Activated CD4-positive, alpha-beta memory T cell treated with anti-CD3 and anti-CD28 coated beads for 36 hours (primary cell): ENCODE measurements at regions not wholly inside any gene's neighbourhood (a gene's known extent, or its start where the extent isn't known, plus 50 kb on each side); places are given as distances from the start of the nearest gene placed in this dataset.

Experiments used
- CTCF ChIA-PET: fragments of 350-600 bp; sonication (Branson Sonifier 250); formaldehyde crosslinking; loops from one replicate; lab custom pipeline; 2021; ENCODE audit warnings: antibody characterized with exemption, inconsistent platforms; lab: Charles Lee
- POLR2A ChIA-PET: fragments of 350-600 bp; sonication (Branson Sonifier 250); formaldehyde crosslinking; loops from one replicate; lab custom pipeline; 2021; ENCODE audit warnings: antibody characterized with exemption; lab: Charles Lee
- DNase-seq: peaks from one replicate; pipeline ENCODE4 v3.0.0-alpha.2; 2020
- H3K27ac Mint-ChIP-seq: one replicate; pipeline ENCODE4 v1.8.0; 2021; ENCODE audit warnings: mixed read lengths
- H3K27me3 Mint-ChIP-seq: one replicate; pipeline ENCODE4 v1.8.0; 2021; ENCODE audit warnings: mixed read lengths
- H3K36me3 Mint-ChIP-seq: one replicate; pipeline ENCODE4 v1.8.0; 2021; ENCODE audit warnings: mixed read lengths
- H3K4me1 Mint-ChIP-seq: one replicate; pipeline ENCODE4 v1.8.0; 2021; ENCODE audit warnings: low read depth, mixed read lengths
- H3K4me3 Mint-ChIP-seq: one replicate; pipeline ENCODE4 v1.8.0; 2021; ENCODE audit warnings: mild to moderate bottlenecking, mixed read lengths
- H3K9me3 Mint-ChIP-seq: one replicate; pipeline ENCODE4 v1.8.0; 2021; ENCODE audit warnings: mixed read lengths
- intact Hi-C: fragments of 100-400 bp; cut with micrococcal nuclease; formaldehyde crosslinking; loops from one replicate; pipeline ENCODE4 v1.15.1; 2023

GRCh38 chr1:168437821-168438220, 106.0 kb downstream of the XCL2 start:
- no peaks in the 10 kb centered on the region for H3K27me3 Mint-ChIP-seq
- peaks cover 14% of the 10 kb centered on the region for H3K4me1 Mint-ChIP-seq
- POLR2A ChIA-PET: no interaction called here

DNA sequence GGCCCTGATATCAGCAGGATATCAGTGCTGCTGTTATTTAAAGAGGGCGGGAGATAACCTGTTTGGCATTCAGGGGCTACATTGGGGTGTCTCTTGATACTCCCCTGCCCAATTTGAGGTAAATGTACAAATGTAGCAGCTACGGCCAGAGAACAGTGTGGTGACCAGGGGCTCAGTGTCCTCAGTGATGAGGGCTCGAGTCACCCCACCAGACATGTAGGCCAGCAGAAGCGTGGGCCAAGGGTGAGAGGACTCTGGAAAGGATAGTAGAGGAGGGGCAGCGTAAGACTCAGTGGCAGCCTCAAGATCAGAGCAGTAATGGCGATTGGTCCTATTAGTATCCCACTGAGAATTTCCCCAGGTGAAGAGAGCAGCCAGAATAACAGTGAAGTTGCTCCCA, 108.4 kb downstream of the XCL2 start:
- Mint-ChIP-seq H3K4me3 (no peak overlapping the region), H3K4me1 (peaks cover 14% of the 10 kb centered on the region), H3K27ac (no peak overlapping the region), H3K27me3 (no peaks in the 10 kb centered on the region), H3K9me3 (no peaks in the 10 kb centered on the region), H3K36me3 (no peaks in the 10 kb centered on the region)
- ChIA-PET CTCF (interaction anchor here (2.2 kb wide), 1 partner anchor 93 kb away, joined by 15 read pairs; no protein-coding TSS in a partner anchor), POLR2A (no interaction called here)
- no peak for DNase-seq
- intact Hi-C loops: no loop called here

More at GRCh38 chr1:168437821-168438220, 106.0 kb downstream of the XCL2 start:
- CTCF ChIA-PET: interaction anchor here (1.5 to 6.6 kb wide), 5 partner anchors 10 to 146 kb away, joined by 3 to 124 read pairs (median 15); no protein-coding TSS in a partner anchor
- DNase-seq: no peak
- intact Hi-C loops: no loop called here
- no peak overlapping the region for H3K27ac Mint-ChIP-seq
- H3K36me3 Mint-ChIP-seq: no peaks in the 10 kb centered on the region
- no peak overlapping the region for H3K4me3 Mint-ChIP-seq
- no peaks in the 10 kb centered on the region for H3K9me3 Mint-ChIP-seq

- DNase-seq: no peak
- Mint-ChIP-seq H3K4me1 (no peaks in the 10 kb centered on the region), H3K36me3 (no peaks in the 10 kb centered on the region), H3K27me3 (no peaks in the 10 kb centered on the region), H3K4me3 (no peak overlapping the region), H3K9me3 (no peaks in the 10 kb centered on the region), H3K27ac (no peak overlapping the region)
- intact Hi-C loops: no loop called here
- ChIA-PET CTCF (interaction anchor here (2.4 kb wide), 1 partner anchor 90 kb away, joined by 10 read pairs; no protein-coding TSS in a partner anchor), POLR2A (no interaction called here)
Measured at GRCh38 chr1:168433238-168433637, 110.6 kb downstream of the XCL2 start.

DNA sequence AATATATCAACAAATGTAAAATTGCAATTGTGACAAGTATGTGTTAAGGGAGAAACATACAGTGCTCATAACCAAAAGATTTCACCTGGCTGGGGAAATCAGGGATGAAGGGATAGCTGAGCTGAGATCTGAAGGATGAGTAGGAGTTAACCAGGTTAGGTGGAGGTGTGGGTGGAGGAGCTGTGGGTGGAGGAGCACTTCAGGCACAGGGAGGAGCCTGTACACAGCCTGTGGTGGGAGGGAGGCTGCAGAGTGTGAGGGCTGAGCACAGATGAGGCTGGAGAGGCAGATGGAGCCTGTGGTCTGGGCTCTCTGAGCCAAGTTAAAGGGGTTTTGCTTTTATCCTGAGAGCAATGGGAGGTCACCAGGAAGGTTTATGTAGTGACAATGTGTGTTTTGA, 111.9 kb downstream of the XCL2 start:
- Mint-ChIP-seq H3K36me3 (no peaks in the 10 kb centered on the region), H3K9me3 (no peaks in the 10 kb centered on the region), H3K4me3 (no peak overlapping the region), H3K27me3 (no peaks in the 10 kb centered on the region), H3K27ac (no peak overlapping the region), H3K4me1 (no peaks in the 10 kb centered on the region)
- intact Hi-C loops: no loop called here
- ChIA-PET POLR2A (no interaction called here), CTCF (no interaction called here)
- no peak for DNase-seq

- no peak overlapping the region for H3K27ac Mint-ChIP-seq
- H3K4me3 Mint-ChIP-seq: no peak overlapping the region
- no peaks in the 10 kb centered on the region for H3K27me3 Mint-ChIP-seq
- CTCF ChIA-PET: no interaction called here
- no peak for DNase-seq
- POLR2A ChIA-PET: no interaction called here
- H3K4me1 Mint-ChIP-seq: no peaks in the 10 kb centered on the region
- intact Hi-C loops: no loop called here
- no peaks in the 10 kb centered on the region for H3K36me3 Mint-ChIP-seq
- H3K9me3 Mint-ChIP-seq: no peaks in the 10 kb centered on the region
Measured at GRCh38 chr1:168430321-168430720, 113.5 kb downstream of the XCL2 start.

DNA sequence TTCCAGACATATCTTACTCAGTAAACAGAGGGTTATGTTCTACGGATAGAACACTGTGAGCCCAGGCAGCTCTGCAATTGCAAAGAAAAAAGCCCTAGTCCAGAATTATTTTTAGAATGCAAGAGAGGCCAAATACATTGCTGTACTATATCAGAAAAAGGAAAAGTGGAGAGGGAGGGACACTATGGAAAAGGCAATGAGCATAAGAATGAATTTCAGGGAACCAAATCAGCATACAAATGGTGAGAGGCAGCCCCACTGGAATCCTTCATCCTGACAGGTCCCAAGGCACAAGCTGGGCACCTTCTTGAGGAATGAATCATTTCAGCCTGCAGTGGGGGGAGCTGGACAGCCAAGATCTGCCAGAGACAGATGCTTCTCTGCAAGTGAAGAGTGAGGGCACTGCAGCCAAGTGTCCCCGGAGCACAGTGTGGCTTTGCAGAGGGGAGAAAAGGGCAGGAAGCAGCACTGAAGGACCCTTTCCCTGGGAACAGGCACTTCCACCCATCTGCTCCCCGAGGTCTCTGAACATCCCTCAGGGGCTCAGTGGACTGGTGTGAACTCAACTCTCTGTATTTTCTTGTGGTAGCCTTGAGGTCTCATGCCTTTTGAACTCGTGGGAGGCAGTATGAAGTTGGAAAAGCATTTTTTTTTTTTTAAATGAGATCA, 115.6 kb downstream of the XCL2 start:
- H3K27me3 Mint-ChIP-seq: no peaks in the 10 kb centered on the region
- POLR2A ChIA-PET: no interaction called here
- H3K36me3 Mint-ChIP-seq: no peaks in the 10 kb centered on the region
- no peak for DNase-seq
- no peak overlapping the region for H3K27ac Mint-ChIP-seq
- CTCF ChIA-PET: interaction anchor here (1.1 to 1.7 kb wide), 3 partner anchors 12 to 85 kb away, joined by 4 to 6 read pairs (median 5); no protein-coding TSS in a partner anchor
- H3K4me3 Mint-ChIP-seq: no peak overlapping the region
- H3K9me3 Mint-ChIP-seq: no peaks in the 10 kb centered on the region
- intact Hi-C loops: no loop called here
- peaks cover 3% of the 10 kb centered on the region for H3K4me1 Mint-ChIP-seq

GRCh38 chr1:168427051-168427450, 116.7 kb downstream of the XCL2 start:
- no peak overlapping the region for H3K4me3 Mint-ChIP-seq
- CTCF ChIA-PET: interaction anchor here (1.1 kb wide), 2 partner anchors 13 to 84 kb away, joined by 5 to 6 read pairs; no protein-coding TSS in a partner anchor
- POLR2A ChIA-PET: no interaction called here
- intact Hi-C loops: no loop called here
- H3K27ac Mint-ChIP-seq: no peak overlapping the region
- no peaks in the 10 kb centered on the region for H3K9me3 Mint-ChIP-seq
- peaks cover 12% of the 10 kb centered on the region for H3K4me1 Mint-ChIP-seq
- H3K36me3 Mint-ChIP-seq: no peaks in the 10 kb centered on the region
- H3K27me3 Mint-ChIP-seq: no peaks in the 10 kb centered on the region
- DNase-seq: no peak

DNA sequence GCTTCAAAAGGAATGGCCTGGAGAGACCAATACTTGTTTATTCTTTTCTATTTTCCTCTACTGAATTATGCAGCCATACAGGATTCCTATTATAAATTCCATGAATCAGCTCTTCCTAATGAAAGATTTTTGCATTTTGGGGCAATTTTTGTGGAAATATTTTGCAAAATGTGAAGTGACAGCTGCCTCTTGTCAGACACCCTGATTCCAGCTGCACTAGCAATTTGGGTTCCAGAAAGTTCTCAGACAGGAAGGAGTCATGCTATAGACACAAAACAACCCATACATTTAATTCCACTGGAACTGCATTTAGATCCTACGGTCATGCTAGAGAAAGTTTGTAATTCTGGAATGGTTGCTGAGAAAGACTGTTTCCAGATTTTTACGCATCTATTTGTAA, 119.5 kb downstream of the XCL2 start:
- H3K4me1 Mint-ChIP-seq: peaks cover 33% of the 10 kb centered on the region
- H3K27me3 Mint-ChIP-seq: no peaks in the 10 kb centered on the region
- no peak overlapping the region for H3K27ac Mint-ChIP-seq
- no peaks in the 10 kb centered on the region for H3K9me3 Mint-ChIP-seq
- no peaks in the 10 kb centered on the region for H3K36me3 Mint-ChIP-seq
- DNase-seq: no peak
- ChIA-PET POLR2A (no interaction called here), CTCF (interaction anchor here (1.8 to 3.6 kb wide), 2 partner anchors 15 to 81 kb away, joined by 8 to 21 read pairs; no protein-coding TSS in a partner anchor)
- intact Hi-C loops: loop anchor here (5.0 kb wide), 2 partner anchors 43 to 943 kb away; partner anchors contain the start of genes BLZF1 and NME7
- no peak overlapping the region for H3K4me3 Mint-ChIP-seq

DNA sequence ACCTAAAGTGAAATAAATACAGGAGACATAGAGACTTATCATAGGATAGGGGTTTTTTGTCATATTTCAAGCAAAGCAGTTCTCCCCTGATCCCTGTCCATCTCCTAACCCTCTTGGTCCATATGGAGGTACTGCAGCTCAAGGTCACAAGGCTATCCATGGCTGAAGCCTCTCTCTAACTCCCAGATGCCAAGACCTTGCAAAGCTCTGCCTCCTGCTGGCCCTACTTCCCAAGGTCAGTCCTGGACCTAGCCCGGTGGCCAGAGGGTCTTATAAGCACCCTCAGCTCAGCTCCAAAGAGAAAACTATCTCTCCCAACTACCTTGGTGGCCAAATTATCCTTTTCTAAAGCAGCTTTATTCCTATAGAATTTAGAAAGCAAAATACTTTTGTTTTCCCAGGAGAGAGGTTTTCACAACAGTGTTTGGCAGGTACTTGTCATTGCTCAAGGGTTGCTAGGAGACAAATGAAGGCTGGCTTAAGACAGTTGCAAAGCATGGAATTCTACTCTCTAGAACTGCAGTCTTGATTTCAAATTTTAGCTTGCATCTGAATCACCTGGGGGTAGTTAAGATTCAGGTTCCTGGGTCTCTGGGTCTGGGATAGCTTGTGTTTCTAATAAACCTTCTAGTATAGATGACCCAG, 121.5 kb downstream of the XCL2 start:
- no peaks in the 10 kb centered on the region for H3K27me3 Mint-ChIP-seq
- peaks cover 33% of the 10 kb centered on the region for H3K4me1 Mint-ChIP-seq
- intact Hi-C loops: loop anchor here (5.0 kb wide), 2 partner anchors 45 to 945 kb away; partner anchors contain the start of genes BLZF1 and NME7
- H3K9me3 Mint-ChIP-seq: no peaks in the 10 kb centered on the region
- ChIA-PET CTCF (interaction anchor here (0.9 to 3.6 kb wide), 3 partner anchors 13 to 80 kb away, joined by 3 to 35 read pairs (median 21); no protein-coding TSS in a partner anchor), POLR2A (interaction anchor here (1.0 kb wide), 1 partner anchor 80 kb away, joined by 3 read pairs; no protein-coding TSS in a partner anchor)
- no peaks in the 10 kb centered on the region for H3K36me3 Mint-ChIP-seq
- H3K27ac Mint-ChIP-seq: peak overlapping the region; percentile 9
- DNase-seq: no peak
- no peak overlapping the region for H3K4me3 Mint-ChIP-seq

DNA sequence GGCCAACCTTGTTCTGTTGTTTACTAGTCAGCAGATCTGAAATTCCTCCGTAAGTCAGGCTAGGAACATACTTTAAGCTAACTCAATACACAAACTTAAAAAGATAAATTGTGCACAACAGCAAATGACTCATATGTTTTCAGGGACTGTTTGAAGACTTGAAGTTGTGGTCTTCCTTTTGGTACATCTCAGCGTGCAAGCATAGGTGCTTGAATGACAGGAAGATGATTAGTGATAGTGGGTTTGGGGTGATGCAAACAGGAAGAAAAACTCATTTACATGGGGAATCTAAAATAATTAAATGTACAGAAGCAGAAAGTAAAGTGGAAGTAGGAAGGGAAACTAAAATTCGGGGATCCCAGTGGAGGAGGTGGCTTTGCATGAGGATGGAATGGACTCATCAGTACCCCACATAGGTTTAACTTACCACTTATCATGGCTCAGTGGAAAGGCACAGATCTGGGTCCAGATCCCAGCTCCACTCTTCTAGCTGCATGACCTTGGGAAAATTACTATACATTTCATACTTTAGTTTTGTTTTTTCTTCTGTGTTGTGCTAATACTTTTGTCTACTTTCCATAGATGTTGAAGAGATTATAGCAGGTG, 122.3 kb downstream of the XCL2 start:
- DNase-seq: peak; percentile 29
- intact Hi-C loops: loop anchor here (1.0 to 5.0 kb wide), 7 partner anchors 12 to 946 kb away; partner anchors contain the start of genes BLZF1 and NME7
- peak overlapping the region; percentile 49 for H3K4me3 Mint-ChIP-seq
- H3K27me3 Mint-ChIP-seq: no peaks in the 10 kb centered on the region
- H3K9me3 Mint-ChIP-seq: no peaks in the 10 kb centered on the region
- no peaks in the 10 kb centered on the region for H3K36me3 Mint-ChIP-seq
- peak overlapping the region; percentile 78 for H3K27ac Mint-ChIP-seq
- CTCF ChIA-PET: interaction anchor here (0.9 to 3.6 kb wide), 3 partner anchors 13 to 79 kb away, joined by 3 to 35 read pairs (median 21); no protein-coding TSS in a partner anchor
- H3K4me1 Mint-ChIP-seq: peaks cover 33% of the 10 kb centered on the region
- POLR2A ChIA-PET: interaction anchor here (1.8 kb wide), 1 partner anchor 13 kb away, joined by 7 read pairs; no protein-coding TSS in a partner anchor

DNA sequence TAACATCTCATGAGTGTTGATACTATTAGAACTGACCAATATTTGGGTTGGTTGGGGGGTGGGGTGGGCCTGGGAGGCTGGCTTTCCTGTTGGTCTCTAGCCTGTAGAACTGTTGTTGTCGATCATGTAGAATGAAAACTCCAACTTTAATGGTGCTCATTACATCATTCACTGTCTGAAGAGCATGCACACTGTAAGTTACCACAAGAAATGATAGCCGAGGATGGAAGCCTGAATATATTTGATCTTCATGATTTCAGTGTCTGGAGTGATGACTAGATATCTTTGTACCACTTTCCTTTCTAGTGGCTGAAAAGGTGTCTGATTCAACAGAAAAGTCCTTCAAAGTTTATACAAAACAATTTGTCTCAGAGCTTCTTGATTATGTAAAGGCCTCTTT, 123.6 kb downstream of the XCL2 start:
- Mint-ChIP-seq H3K9me3 (no peaks in the 10 kb centered on the region), H3K27me3 (no peaks in the 10 kb centered on the region), H3K36me3 (no peaks in the 10 kb centered on the region), H3K4me1 (peaks cover 33% of the 10 kb centered on the region), H3K27ac (no peak overlapping the region), H3K4me3 (no peak overlapping the region)
- no peak for DNase-seq
- CTCF ChIA-PET: no interaction called here
- POLR2A ChIA-PET: interaction anchor here (1.8 kb wide), 1 partner anchor 11 kb away, joined by 7 read pairs; no protein-coding TSS in a partner anchor
- intact Hi-C loops: loop anchor here (2.0 to 5.0 kb wide), 4 partner anchors 33 to 947 kb away; partner anchors contain the start of genes BLZF1 and NME7
